Transverse colon (tissue), 4 donors: ENCODE measurements at regions not wholly inside any gene's neighbourhood (a gene's known extent, or its start where the extent isn't known, plus 50 kb on each side); places are given as distances from the start of the nearest gene placed in this dataset.

Source experiments
- DNase-seq: peaks from one replicate; pipeline ENCODE4 v3.0.0-alpha.2; 2019
- H3K27ac ChIP-seq, 4 donors: fragments of 200-600 bp; sonication (generic); 2 replicates each; pipeline ENCODE4 v1.5.1; 2016 to 2018; ENCODE audit warnings: inconsistent platforms in 4 of 4
- H3K27me3 ChIP-seq: fragments of 200-600 bp; sonication (generic); 2 replicates; pipeline ENCODE4 v1.5.1; 2017; ENCODE audit warnings: inconsistent platforms
- H3K36me3 ChIP-seq, 4 donors: fragments of 200-600 bp; sonication (generic); 2 replicates each; pipeline ENCODE4 v1.5.1; 2017 to 2019; ENCODE audit warnings: inconsistent platforms in 4 of 4
- H3K4me1 ChIP-seq, 4 donors: fragments of 200-600 bp; sonication (generic); 2 replicates each; pipeline ENCODE4 v1.5.1; 2017 to 2020; ENCODE audit warnings: inconsistent platforms in 4 of 4
- H3K4me3 ChIP-seq, 4 donors: fragments of 200-600 bp; sonication (generic); 1 replicate in 1 of 4; 2 replicates in 3 of 4; pipeline versions ENCODE4 v1.5.1 to v1.6.1; 2017 to 2019; ENCODE audit warnings: inconsistent platforms in 4 of 4
- H3K9me3 ChIP-seq, 2 donors: fragments of 200-600 bp; sonication (generic); 2 replicates each; pipeline ENCODE4 v1.5.1; 2017 to 2019; ENCODE audit warnings: inconsistent platforms in 2 of 2
- EP300 ChIP-seq: sonication (generic); formaldehyde crosslinking; IDR thresholded peaks from one replicate; pipeline ENCODE4 v1.6.1; 2017; ENCODE audit warnings: antibody characterized with exemption, low read depth
- POLR2A ChIP-seq: fragments of 450-650 bp; IDR thresholded peaks from one replicate; pipeline ENCODE4 v1.6.1; 2016; ENCODE audit warnings: antibody characterized with exemption, mild to moderate bottlenecking, moderate library complexity
- POLR2AphosphoS5 ChIP-seq, 3 donors: sonication (generic); formaldehyde crosslinking; IDR thresholded peaks; one replicate each; pipeline ENCODE4 v1.6.1; 2016; ENCODE audit warnings: antibody characterized with exemption in 3 of 3
- WGBS, 2 donors: methylation state at CpG; one replicate each; pipeline ENCODE4 v1.1.5; 2018; ENCODE audit warnings: low coverage in 1 of 2; 5-methylcytosine and 5-hydroxymethylcytosine counted together
- in situ Hi-C, 4 donors: fragments of 200-750 bp; cut with MboI; loops; one replicate each; pipeline versions ENCODE4 v1.15.0 to v1.15.1; 2017; ENCODE audit warnings: low sequenced_read_pairs in 3 of 4, low pct_ligation_motif_present in 1 of 4, low pct_unique_long_range_greater_than_20kb in 1 of 4
- intact Hi-C: fragments of 100-400 bp; cut with DNase I; formaldehyde crosslinking; loops from one replicate; pipeline ENCODE4 v1.15.1; 2023; ENCODE audit warnings: low total_unique reads
- TF ChIP-seq, protein P1 (sequence below), 5 experiments: fragments of 200-600 bp in 3 of 5; fragments of 450-650 bp in 2 of 5; sonication (generic) in 3 of 5; IDR thresholded peaks; 1 replicate in 2 of 5; 2 replicates in 3 of 5; pipeline ENCODE4 v1.5.1; 2016 to 2017; ENCODE audit warnings: antibody characterized with exemption in 5 of 5, inconsistent platforms in 3 of 5, mild to moderate bottlenecking in 2 of 5, moderate library complexity in 1 of 5

DNA sequence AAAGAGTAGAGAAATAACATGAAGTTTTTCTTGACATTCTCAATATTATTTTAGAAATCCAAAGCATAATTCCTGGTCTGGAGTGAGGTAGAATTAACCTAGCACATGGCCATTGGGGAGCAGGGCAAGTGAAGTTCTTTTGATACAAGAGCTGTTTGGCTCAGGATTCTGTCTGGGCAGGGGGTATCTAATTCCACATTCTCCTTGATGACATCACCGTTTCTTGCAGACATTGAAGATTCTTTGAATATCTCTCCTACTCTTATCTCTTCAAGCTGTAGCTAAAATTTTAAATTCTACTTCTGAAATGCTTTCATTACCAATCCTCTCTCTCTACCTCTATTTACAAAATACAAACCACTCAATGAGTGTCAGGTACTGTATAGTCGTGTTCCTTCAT, 138.2 kb upstream of the TENM4 start:
- no peak overlapping the region for H3K27ac ChIP-seq
- intact Hi-C loops (no loop called here), in situ Hi-C loops (no loop called here)
- H3K4me3 ChIP-seq, result no peak overlapping the region
- WGBS, 2 donors, result 61 to 78% methylated on average over 2 of the region's 2 CpGs
- no peaks in the 10 kb centered on the region for H3K36me3 ChIP-seq
- no peak for DNase-seq
- no peaks in the 10 kb centered on the region for H3K9me3 ChIP-seq
- TF ChIP-seq POLR2A, result no peak
- no peaks in the 10 kb centered on the region for H3K4me1 ChIP-seq
- no peaks in the 10 kb centered on the region for H3K27me3 ChIP-seq

DNA sequence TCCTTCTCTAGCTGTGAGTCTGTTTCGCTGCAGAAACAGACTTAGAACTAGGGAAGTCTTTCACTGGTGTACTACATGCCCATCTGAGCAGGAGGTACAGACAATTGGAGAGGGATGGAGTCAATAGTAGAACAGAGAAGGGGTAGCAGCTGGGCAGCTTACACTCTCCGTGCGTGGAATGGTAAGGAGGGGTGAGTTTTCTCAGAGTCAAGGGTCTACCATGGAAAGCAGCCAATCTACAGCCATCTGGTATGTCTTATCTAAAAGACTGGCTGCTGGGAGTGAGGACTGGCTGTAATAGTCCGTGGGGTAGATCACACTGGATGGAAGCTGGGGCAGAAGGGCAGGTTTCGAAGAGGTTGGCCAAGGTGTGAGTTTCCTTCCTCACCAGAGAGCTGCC, 137.3 kb upstream of the TENM4 start:
- H3K9me3 ChIP-seq, result no peaks in the 10 kb centered on the region
- no peak overlapping the region for H3K27ac ChIP-seq
- no peaks in the 10 kb centered on the region for H3K27me3 ChIP-seq
- TF ChIP-seq, protein P1, sequence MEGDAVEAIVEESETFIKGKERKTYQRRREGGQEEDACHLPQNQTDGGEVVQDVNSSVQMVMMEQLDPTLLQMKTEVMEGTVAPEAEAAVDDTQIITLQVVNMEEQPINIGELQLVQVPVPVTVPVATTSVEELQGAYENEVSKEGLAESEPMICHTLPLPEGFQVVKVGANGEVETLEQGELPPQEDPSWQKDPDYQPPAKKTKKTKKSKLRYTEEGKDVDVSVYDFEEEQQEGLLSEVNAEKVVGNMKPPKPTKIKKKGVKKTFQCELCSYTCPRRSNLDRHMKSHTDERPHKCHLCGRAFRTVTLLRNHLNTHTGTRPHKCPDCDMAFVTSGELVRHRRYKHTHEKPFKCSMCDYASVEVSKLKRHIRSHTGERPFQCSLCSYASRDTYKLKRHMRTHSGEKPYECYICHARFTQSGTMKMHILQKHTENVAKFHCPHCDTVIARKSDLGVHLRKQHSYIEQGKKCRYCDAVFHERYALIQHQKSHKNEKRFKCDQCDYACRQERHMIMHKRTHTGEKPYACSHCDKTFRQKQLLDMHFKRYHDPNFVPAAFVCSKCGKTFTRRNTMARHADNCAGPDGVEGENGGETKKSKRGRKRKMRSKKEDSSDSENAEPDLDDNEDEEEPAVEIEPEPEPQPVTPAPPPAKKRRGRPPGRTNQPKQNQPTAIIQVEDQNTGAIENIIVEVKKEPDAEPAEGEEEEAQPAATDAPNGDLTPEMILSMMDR (IDR thresholded peaks at IDR 0.05), result no peak
- TF ChIP-seq EP300, result no peak
- no peak for TF ChIP-seq POLR2AphosphoS5 (IDR thresholded peaks at IDR 0.05)
- no peak for TF ChIP-seq POLR2A
- no peak overlapping the region for H3K4me3 ChIP-seq
- WGBS, 2 donors, result 63 to 75% methylated on average over 2 to 5 of the region's 5 CpGs
- H3K36me3 ChIP-seq, result no peaks in the 10 kb centered on the region
- intact Hi-C loops, result no loop called here
- DNase-seq, result no peak
- H3K4me1 ChIP-seq, result no peaks in the 10 kb centered on the region
- in situ Hi-C loops, result no loop called here

DNA sequence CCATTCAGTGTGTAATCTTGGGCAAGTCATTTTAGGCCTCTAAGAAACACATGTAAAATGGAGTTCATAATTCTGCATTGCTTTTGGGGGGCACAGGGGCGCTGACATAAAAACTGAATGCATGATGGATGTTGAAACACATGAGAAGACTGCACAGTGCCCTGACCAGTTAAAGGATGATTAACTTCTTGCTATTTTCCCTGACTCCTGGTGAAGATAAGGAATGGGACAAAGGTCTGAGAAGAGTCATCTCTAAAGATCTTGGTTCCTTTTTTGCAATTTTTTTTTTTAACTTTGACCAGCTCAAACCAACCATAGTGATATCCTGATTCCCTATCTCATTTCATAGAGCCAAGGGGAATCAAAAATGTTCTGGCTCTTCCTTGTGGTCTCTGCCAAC, 134.9 kb upstream of the TENM4 start:
- no peaks in the 10 kb centered on the region for H3K27me3 ChIP-seq
- in situ Hi-C loops, result no loop called here
- intact Hi-C loops, result no loop called here
- H3K4me3 ChIP-seq, result no peak overlapping the region
- no peak for DNase-seq
- no peaks in the 10 kb centered on the region for H3K4me1 ChIP-seq
- no peaks in the 10 kb centered on the region for H3K9me3 ChIP-seq
- 30% methylated on average over 1 of the region's 1 CpG for WGBS, 2 donors
- H3K27ac ChIP-seq, result no peak overlapping the region
- H3K36me3 ChIP-seq, result no peaks in the 10 kb centered on the region
- TF ChIP-seq POLR2A (no peak), EP300 (no peak), POLR2AphosphoS5 (IDR thresholded peaks at IDR 0.05) (no peak)
- TF ChIP-seq, protein P1 (IDR thresholded peaks at IDR 0.05), result no peak

DNA sequence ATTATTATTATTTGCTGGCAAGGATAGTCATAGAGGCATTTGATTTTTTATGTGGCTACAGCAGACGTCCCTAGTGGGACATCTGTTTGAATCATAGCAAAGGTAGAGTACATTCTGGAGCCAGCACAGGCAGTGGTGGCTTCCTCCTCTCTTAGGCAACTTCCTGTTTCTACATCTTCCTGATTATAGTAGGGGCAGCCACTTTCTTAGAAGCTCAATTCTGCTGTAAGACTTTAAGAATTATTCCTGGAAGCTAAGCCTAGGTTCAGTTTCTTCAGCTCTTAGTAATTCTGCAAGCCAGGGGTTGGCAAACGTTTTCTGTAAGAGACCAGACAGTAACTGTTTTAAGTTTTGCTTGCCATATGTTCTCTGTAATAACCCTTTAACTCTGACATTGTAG, 129.3 kb upstream of the TENM4 start:
- Histone ChIP-seq H3K9me3 (no peaks in the 10 kb centered on the region), H3K27me3 (no peaks in the 10 kb centered on the region), H3K27ac (no peak overlapping the region), H3K36me3 (no peaks in the 10 kb centered on the region), H3K4me1 (no peaks in the 10 kb centered on the region), H3K4me3 (no peak overlapping the region)
- 46 to 54% methylated on average over 2 of the region's 2 CpGs for WGBS, 2 donors
- TF ChIP-seq POLR2A, result no peak
- TF ChIP-seq POLR2AphosphoS5 (IDR thresholded peaks at IDR 0.05), result no peak
- TF ChIP-seq, protein P1 (IDR thresholded peaks at IDR 0.05), result no peak
- TF ChIP-seq EP300, result no peak
- no peak for DNase-seq
- intact Hi-C loops, result no loop called here
- in situ Hi-C loops, result no loop called here

DNA sequence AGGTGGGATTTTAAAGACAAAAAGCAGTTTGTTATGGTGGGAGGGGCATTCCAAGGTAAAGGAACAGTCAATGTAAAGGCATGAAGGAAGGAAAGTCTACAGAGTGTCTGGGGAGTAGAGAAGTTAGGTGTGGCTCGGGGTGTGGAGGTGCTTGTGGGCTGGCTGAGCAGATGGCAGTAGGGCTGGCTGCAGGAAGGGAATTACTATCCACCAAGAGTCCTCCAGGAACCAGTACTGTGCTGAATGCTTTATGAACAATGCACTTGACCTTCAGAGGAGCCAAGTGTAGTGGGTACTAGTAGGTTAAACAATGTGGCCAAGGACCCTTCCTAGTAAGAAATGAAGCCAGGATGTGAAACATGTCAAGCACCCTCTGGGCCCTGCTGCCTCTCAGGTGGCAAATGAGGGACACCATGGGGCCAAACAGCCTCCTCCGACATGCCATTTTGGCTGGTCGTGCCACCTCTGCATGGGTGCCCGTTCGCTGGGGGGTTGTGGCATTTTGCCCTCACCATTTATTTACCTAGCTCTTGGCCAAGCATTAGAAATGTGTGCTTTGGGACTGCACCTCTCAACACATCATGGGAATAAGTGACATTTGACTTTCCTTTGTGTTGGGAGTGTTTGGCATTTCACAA, 123.6 kb upstream of the TENM4 start:
- no peak for DNase-seq
- WGBS, 2 donors, result 68 to 88% methylated on average over 5 of the region's 5 CpGs

More for the DNA sequence above, 123.6 kb upstream of the TENM4 start:
- no peak for TF ChIP-seq EP300
- no peak for TF ChIP-seq POLR2AphosphoS5 (IDR thresholded peaks at IDR 0.05)
- TF ChIP-seq POLR2A, result no peak
- TF ChIP-seq, protein P1 (IDR thresholded peaks at IDR 0.05), result no peak
- intact Hi-C loops, result no loop called here
- in situ Hi-C loops, result no loop called here
- no peaks in the 10 kb centered on the region for H3K36me3 ChIP-seq
- no peaks in the 10 kb centered on the region for H3K4me1 ChIP-seq
- H3K27me3 ChIP-seq, result no peaks in the 10 kb centered on the region
- no peaks in the 10 kb centered on the region for H3K9me3 ChIP-seq
- no peak overlapping the region for H3K27ac ChIP-seq
- no peak overlapping the region for H3K4me3 ChIP-seq
